Raji (cell line): ENCODE measurements at regions not wholly inside any gene's neighbourhood (a gene's known extent, or its start where the extent isn't known, plus 50 kb on each side); places are given as distances from the start of the nearest gene placed in this dataset.

Experiments
- POLR2A ChIP-seq: IDR thresholded peaks from 2 replicates; pipeline ENCODE4 v1.6.1; 2011; ENCODE audit warnings: low read depth, low read length, control low read depth; ENCODE audit not compliant: insufficient read depth

DNA sequence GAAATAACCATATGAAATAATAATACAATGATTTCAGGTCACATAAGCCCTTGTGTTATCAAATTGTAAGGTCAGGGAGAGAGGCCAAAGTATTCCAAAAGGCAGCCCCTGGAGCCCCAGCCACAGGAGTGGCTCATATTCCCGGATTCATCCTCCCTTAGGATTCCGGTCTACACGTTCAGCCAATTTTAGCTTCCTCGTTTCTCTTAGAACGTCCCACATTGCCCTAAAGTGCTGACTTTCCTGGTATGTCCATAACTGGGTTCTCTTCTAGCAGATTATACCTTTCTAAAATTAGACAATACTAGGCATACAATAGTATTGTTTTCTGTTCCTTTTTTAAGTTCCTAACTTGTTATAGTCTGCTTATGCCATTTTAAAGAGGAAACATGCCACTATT is 192.7 kb upstream of the NOX3 start:
- no peak for TF ChIP-seq POLR2A

DNA sequence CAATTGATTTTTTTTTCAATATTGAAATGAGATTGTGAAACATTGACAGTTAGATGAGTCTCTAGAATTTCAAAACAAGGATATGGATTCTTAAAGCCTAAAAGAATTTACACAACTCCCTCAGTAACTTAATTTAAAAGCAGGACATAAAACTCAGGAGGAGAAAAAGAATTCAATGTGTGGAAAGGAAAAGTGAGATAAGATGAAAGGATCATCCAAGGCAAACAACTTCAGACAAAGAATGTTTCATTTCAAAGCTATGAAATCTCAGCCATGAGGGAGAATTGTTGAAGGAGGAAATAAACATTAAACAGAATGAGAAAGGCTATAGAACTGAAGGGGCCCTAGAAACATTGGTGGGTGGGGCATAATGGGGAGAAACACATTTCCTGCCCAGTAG is 191.7 kb upstream of the NOX3 start:
- no peak for TF ChIP-seq POLR2A

DNA sequence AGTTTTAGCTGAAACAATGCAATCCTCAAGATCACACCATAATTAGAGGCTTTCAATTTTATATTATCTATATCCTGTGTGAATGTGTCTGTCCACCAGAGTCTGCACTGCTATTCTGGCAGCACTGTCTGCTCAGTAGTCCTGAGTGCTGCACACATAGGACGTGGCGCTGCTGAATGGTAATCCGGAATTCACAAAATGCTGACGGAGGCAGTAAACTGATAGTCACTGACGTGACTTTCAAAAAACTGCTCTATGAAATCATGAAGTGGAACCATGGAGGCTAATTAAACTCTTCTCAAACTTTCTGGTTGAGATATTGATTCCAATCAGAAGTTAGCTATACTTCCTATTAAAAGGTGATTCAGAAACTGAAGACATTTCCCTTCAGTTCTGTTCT is 190.8 kb upstream of the NOX3 start:
- no peak for TF ChIP-seq POLR2A

DNA sequence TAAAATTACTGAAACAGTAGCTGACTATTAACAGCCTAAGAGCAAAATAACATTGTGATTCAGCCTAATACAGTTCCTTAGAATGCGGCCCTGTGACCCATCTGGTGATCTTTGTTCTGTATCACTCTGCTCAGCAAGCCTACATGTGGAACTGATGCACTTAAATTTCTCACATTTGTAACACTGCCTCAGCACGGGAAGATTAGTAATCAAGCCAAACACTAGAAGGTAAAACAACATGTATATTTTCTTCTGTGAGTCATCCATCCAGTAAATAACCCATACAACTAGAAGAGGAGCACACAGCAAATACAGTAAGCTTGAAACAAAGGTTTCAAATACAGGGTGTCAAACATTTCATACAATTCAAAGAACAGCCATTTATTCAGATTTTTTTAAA is 189.7 kb upstream of the NOX3 start:
- TF ChIP-seq POLR2A, result no peak

DNA sequence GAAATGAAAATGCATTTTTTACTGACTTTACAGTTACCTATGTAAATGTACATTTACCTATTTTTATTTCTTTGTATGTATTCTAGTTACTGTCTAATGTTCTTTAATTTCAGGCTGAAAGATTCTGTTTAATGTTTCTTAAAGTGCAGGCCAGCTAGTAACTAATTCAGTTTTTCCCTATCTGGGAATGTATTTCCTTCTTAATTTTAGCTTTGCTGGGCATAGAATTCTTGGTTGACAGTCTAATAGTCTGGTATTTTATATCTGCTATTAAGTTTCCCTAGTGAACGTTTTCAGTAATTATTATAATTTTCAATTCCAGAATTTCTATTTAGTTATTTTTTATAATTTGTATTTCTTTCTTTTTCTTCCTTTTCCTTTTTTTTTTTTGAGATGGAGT is 186.0 kb upstream of the NOX3 start:
- no peak for TF ChIP-seq POLR2A

DNA sequence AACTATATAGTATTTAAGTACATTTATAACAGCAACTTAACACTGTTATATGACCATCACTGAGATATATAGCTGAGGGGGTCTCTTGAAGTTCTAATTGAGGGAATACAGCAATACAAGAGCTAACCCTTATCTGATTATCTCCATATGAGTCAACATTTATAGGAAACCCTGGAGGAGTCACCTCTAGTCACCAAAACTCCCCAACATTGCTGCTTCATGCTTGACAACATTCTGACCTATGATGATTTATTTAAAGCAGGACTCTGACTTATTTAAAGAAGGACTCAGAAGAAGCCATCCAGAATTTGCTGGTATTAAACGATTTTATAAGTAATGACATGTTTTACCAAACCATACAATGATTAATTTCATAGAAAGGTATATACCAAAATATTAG is 182.6 kb upstream of the NOX3 start:
- no peak for TF ChIP-seq POLR2A

DNA sequence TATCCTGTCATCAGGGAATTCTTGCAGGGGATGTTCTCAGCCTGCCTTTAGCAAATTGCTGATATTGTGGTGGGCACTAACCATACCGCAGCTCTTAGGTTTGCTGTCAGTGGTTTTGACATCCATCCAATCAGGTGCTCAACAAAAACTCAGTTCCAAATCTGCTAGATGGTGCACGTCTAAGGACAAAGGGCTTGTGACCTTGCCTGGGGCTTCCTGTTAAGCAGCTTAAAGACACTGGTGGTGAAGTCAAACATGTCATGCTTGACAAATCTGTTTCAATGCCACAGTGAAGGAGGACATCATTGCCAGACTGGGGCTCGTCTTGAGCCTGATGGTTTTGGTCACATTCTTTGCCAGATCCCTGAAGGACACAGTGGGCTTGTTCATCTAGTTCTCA is 179.8 kb upstream of the NOX3 start:
- TF ChIP-seq POLR2A, result no peak

DNA sequence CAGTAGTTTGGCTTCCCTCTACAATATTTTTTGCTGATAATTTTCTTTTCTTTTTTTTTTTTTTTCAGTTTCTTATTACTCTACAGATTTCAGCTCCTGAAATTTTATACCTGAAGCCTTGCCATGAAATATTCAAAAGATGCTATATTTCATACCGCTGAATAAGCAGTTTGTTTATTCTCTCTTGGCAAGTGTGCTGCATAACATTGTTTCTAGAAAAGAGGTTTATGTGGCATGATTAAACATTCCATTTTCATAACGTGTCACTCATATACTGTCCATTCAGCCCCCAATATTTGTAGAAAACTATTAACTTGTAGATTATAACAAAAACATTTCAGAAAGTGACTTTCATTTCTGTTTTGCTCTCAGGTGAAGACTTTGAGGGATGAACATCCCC is 174.4 kb upstream of the NOX3 start:
- no peak for TF ChIP-seq POLR2A

DNA sequence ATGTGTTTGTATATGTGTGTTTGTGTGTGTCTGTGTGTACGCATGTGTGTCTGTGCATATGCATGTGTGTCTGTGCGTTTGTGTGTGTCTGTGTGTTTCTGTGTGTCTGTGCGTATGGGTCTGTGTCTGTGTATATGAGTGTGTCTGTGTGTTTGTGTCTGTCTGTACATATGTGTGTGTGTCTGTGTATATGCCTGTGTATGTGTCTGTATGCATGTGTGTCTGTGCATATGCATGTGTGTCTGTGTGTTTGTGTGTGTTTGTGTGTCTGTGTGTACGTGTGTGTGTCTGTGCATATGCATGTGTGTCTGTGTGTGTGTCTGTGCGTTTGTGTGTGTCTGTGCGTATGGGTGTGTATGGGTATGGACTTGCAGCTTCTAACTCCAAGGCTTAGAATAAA is 174.0 kb upstream of the NOX3 start:
- TF ChIP-seq POLR2A, result no peak

DNA sequence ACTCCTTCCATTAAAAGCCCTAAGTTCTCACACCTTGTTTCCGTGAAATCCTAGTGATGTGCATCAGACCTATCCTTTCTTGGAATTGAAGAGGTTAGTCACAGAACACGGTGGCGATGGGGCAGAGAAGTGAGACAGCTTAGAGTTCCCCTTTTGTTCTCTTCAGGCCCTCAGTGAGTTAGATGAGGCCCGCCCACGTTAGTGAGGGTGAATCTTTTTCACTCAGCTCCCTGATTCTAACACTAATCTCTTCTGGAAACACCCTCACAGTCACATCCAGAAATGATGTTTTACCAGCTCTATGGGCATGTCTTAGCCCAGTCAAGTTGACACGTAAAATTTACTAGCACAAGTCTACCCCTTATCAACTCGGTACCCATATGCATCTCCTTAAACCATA is 172.7 kb upstream of the NOX3 start:
- TF ChIP-seq POLR2A, result no peak

DNA sequence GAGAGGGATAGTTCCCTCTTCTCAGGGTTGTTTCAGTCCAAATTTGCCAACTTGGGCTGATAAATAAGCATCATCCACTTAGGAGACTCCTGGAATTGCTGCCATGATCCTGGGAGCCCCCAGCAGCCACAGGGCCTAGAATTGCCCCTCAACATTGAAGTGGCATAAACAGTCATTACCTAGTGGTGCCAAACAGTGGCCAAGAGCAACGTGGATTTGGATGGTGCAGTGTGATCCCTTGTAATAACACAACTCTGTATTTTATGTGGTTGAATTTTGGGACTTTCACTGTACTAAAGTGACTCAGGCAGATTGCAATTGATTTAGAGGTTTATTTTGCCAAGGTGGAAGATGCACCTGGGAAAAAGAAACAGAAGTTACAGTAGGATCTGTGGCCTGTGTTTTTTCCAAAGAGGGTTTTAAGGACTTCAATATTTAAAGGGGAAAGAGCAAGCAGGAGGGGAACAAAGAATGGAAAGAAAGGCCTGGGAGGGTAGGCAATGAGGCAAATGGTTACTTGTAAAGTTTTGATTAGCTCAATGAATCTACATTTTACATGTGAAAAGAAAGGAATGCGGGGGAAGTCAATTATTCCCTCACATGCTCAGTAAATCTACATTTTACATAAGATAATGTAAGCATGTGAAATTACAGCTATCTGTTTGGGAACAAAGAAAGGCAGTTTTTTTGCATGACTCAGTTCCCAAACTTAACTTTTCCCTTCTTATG is 168.0 kb upstream of the NOX3 start:
- TF ChIP-seq POLR2A, result no peak

DNA sequence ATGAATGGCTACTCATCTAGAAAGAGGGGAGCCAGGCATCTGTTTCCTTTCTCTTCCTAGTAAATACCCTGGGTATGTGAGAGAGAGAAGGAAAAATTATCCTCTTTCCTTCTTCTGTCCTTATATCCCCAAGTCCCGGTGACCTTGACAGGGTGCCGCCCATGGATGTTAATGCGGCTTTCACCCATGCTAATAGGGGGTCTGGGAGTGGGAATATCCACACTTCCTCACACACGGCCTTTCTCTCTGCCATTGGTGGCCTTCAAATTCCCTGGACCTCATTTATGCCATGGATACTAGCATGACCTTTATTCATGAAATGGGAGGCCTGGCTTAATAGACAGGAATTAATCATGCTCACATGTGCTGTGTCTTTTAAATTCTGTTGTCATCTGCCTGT is 159.0 kb upstream of the NOX3 start:
- no peak for TF ChIP-seq POLR2A

DNA sequence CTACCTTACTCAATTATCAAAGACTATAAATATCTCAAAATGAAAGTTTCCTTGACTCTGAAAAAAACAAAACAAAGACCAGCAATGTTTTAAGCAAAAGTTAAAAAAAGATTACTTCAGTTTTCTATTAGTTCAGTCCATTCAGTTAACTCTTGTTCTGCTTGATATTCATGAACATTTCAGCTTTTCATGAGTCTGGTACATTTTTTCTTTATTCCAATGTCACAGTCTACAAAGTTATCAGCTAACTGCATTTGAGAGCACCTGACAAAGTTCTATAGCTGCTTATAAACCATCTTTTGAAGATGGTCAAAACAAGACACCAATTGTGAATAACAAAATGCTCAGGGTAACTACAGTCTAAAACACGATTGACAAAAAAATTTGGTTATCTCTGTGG is 156.1 kb upstream of the NOX3 start:
- TF ChIP-seq POLR2A, result no peak

DNA sequence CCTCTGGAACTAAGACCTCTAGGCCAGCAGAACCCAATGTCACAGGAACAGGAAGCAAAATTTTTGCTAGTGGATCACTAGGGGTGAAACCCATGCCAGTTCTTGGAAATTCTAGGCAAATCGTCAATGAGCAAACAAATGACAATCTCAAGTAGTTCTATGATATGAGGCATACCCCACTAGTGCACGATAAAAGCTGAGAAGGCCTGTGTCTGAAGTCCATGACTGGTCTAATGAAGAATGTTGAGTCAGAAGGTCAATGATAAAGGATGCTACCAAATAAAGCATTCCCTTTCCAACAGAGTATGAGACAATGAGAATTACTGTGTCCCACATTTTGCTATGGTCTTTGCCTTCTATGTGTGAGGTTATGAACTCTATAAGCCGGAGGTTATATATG is 149.4 kb upstream of the NOX3 start:
- TF ChIP-seq POLR2A, result no peak

DNA sequence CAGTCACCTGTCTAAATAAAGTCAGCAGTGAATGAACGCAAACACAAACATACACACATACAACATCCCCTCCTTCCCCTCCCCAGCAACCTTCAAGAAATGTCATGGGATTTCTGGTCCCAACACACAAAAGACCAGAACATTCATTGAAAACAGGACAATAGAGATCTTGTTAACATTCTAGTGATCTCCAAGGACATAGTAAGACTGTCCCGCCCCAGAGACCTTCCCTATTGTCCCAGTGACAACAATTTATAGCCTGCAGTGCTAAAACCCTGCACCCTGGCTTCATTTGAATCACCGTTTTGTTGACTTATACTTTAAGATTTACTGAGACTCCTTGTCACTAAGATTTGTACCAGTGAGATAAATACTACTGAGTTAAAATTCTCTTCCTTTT is 143.9 kb upstream of the NOX3 start:
- no peak for TF ChIP-seq POLR2A

DNA sequence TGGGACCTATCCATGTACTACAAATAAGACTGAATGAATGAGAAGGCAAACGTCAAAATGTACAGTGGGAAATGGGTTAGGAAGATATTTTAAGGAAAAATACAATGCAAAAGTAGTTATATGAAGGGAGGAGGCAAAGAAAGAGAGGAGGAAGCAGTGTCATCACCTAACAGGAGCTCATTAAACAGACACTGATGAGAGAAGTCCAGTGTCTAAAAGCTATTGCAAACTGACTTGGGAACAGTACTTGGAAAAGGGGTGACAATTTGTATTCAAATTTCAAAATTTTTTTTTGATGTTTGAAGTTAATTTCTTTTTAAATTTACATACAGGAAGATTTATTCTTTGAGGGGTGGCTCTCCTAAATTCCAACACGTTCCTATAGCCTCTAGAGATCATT is 143.5 kb upstream of the NOX3 start:
- no peak for TF ChIP-seq POLR2A

DNA sequence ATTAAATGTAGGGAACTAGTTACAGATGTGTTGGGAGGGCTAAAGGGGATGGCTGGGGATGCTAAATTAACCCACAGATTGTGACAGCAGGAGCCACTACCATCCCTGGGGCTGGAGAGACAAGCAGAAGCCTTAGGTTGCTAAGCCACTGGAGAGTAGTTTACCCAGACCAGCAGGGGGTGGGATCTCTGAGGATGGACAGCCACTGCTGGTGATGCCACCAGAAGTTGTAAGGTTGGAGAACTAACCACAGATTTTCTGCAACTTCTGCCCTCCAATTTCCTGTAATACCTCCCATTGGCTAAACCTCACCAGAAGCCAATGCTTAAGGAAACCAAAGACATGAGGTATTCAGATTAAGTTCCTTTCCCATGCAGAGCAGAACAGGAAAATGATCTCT is 139.6 kb upstream of the NOX3 start:
- no peak for TF ChIP-seq POLR2A
